ENCODE measurements at regions not wholly inside any gene's neighbourhood (a gene's known extent, or its start where the extent isn't known, plus 50 kb on each side); places are given as distances from the start of the nearest gene placed in this dataset.

GRCh38 chr15:36527235-36528162 is 51.9 kb upstream of the CDIN1 start:
- TF ChIP-seq, protein P1, sequence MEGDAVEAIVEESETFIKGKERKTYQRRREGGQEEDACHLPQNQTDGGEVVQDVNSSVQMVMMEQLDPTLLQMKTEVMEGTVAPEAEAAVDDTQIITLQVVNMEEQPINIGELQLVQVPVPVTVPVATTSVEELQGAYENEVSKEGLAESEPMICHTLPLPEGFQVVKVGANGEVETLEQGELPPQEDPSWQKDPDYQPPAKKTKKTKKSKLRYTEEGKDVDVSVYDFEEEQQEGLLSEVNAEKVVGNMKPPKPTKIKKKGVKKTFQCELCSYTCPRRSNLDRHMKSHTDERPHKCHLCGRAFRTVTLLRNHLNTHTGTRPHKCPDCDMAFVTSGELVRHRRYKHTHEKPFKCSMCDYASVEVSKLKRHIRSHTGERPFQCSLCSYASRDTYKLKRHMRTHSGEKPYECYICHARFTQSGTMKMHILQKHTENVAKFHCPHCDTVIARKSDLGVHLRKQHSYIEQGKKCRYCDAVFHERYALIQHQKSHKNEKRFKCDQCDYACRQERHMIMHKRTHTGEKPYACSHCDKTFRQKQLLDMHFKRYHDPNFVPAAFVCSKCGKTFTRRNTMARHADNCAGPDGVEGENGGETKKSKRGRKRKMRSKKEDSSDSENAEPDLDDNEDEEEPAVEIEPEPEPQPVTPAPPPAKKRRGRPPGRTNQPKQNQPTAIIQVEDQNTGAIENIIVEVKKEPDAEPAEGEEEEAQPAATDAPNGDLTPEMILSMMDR (IDR thresholded peaks at IDR 0.05 in 4 of 5, conservative IDR thresholded peaks at IDR 0.05 in 1 of 5), result no peak
- no peak for TF ChIP-seq POLR2A (IDR thresholded peaks at IDR 0.05)
